ENCODE measurements at regions not wholly inside any gene's neighbourhood (a gene's known extent, or its start where the extent isn't known, plus 50 kb on each side); places are given as distances from the start of the nearest gene placed in this dataset.
A peak's percentile ranks its signal among the peaks of the same experiment; 100 is the strongest.

DNA sequence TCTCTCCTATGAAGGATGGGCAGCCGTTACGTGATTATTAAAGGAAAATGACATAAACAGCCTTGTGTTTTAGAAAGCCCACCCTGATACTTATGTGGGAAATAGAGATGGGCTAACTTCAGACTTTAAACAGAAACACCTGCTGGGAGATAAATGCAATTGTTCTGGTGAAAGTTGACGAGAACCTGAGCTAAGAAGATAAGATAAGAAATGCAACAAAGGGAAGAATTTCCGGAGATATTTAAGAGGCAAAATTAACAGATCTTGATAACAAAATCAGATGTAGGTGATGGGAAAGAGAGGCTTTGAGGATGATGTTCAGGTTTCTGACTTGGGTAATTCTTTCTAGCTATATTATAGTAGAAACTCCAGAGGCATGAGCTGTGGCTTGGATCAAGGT lies 102.7 kb upstream of the SLC7A11 start:
- CTCF ChIA-PET: no interaction called here
- intact Hi-C loops (cut with DNase I, micrococcal nuclease): no loop called here
- DNase-seq: no peak
- POLR2A ChIA-PET: no interaction called here
- no peaks in the 10 kb centered on the region for H3K4me1 ChIP-seq (ENCODE audit: insufficient read depth, low read length)
- no peaks in the 10 kb centered on the region for H3K9me3 ChIP-seq (ENCODE audit: control insufficient read depth in 1 of 2, insufficient read depth in 1 of 2, low read length in 2 of 2)
- H3K4me3 Mint-ChIP-seq: no peak overlapping the region
- no peaks in the 10 kb centered on the region for H3K9me3 Mint-ChIP-seq
- H3K27ac ChIP-seq (ENCODE audit: low read depth in 1 of 2, low read length in 2 of 2): no peak overlapping the region
- H3K4me1 Mint-ChIP-seq (ENCODE audit: low read depth): no peaks in the 10 kb centered on the region
- H3K36me3 ChIP-seq (ENCODE audit: insufficient read depth, low read length): no peaks in the 10 kb centered on the region
- TF ChIP-seq, protein P1, sequence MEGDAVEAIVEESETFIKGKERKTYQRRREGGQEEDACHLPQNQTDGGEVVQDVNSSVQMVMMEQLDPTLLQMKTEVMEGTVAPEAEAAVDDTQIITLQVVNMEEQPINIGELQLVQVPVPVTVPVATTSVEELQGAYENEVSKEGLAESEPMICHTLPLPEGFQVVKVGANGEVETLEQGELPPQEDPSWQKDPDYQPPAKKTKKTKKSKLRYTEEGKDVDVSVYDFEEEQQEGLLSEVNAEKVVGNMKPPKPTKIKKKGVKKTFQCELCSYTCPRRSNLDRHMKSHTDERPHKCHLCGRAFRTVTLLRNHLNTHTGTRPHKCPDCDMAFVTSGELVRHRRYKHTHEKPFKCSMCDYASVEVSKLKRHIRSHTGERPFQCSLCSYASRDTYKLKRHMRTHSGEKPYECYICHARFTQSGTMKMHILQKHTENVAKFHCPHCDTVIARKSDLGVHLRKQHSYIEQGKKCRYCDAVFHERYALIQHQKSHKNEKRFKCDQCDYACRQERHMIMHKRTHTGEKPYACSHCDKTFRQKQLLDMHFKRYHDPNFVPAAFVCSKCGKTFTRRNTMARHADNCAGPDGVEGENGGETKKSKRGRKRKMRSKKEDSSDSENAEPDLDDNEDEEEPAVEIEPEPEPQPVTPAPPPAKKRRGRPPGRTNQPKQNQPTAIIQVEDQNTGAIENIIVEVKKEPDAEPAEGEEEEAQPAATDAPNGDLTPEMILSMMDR (IDR thresholded peaks at IDR 0.05): no peak
- no peaks in the 10 kb centered on the region for H3K27me3 ChIP-seq (ENCODE audit: control insufficient read depth in 1 of 2, insufficient read depth in 2 of 2, low read length in 2 of 2)
- no peak overlapping the region for H3K27ac Mint-ChIP-seq
- H3K27me3 Mint-ChIP-seq: no peaks in the 10 kb centered on the region
- no peak for ATAC-seq (ENCODE audit: poor library complexity)
- no peaks in the 10 kb centered on the region for H3K36me3 Mint-ChIP-seq (ENCODE audit: low read depth)
- no peak overlapping the region for H3K4me3 ChIP-seq (ENCODE audit: low read length)

DNA sequence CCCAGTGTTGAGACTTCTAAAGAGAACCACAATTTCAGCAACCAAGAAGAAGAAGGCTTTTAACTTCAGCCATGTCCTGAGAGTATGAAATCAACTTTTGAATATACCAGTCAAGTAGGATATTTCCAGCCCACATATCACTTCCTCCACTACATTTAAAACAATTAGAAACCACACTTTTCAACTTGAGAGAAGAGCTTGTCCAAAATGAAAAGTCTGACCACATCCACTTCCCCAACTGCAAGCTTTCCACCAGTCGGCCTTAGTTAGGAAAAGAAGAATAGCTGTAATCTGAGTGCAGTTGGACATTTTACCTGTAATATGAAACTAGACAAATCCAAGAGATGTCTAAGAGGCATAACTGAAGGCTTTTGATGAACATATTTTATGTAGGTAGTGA lies 101.9 kb upstream of the SLC7A11 start:
- H3K27ac Mint-ChIP-seq: no peak overlapping the region

DNA sequence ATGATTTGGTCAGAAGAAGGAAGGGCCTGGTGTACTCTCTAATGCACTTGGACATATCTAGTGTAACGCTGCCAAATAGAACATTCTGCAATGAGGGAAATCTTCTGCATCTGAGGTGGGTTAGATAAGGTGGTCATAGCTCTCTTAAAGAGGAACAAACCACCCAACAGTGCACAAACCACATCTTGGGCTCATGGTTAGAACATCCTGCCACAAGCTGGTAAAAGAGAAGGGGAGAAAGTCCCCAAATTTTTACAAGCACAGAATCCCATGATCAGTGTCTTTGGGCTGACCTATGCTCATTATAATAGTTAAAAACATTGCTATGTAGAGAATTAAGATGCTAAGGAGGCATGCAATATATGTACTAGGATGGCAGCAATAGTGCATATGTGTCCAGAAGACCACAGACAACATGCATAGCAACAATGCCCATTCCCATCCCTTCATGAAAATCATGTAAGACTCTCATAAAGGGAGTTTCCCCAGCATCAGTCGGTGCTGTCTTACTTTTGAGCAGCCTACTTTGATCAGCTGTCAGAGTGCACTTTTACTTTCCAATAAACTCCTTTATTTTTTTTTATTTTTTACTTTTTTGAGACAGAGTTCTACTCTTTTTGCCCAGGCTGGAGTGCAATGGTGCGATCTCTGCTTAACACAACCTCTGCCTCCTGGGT lies 99.7 kb upstream of the SLC7A11 start:
- Histone ChIP-seq H3K9me3 (ENCODE audit: control insufficient read depth in 1 of 2, insufficient read depth in 1 of 2, low read length in 2 of 2) (no peaks in the 10 kb centered on the region), H3K36me3 (ENCODE audit: insufficient read depth, low read length) (no peaks in the 10 kb centered on the region), H3K27ac (ENCODE audit: low read depth in 1 of 2, low read length in 2 of 2) (no peak overlapping the region), H3K4me3 (ENCODE audit: low read length) (no peak overlapping the region), H3K27me3 (ENCODE audit: control insufficient read depth in 1 of 2, insufficient read depth in 2 of 2, low read length in 2 of 2) (no peaks in the 10 kb centered on the region), H3K4me1 (ENCODE audit: insufficient read depth, low read length) (no peaks in the 10 kb centered on the region)
- H3K27me3 Mint-ChIP-seq: no peaks in the 10 kb centered on the region
- CTCF ChIA-PET: no interaction called here
- no peaks in the 10 kb centered on the region for H3K36me3 Mint-ChIP-seq (ENCODE audit: low read depth)
- H3K4me1 Mint-ChIP-seq (ENCODE audit: low read depth): no peaks in the 10 kb centered on the region
- peaks cover 3% of the 10 kb centered on the region for H3K9me3 Mint-ChIP-seq
- no peak for ATAC-seq (ENCODE audit: poor library complexity)
- TF ChIP-seq, protein P1 (IDR thresholded peaks at IDR 0.05): no peak
- H3K27ac Mint-ChIP-seq: no peak overlapping the region
- peak in 1 of 14 experiments; percentile 10 for DNase-seq
- POLR2A ChIA-PET: no interaction called here
- no peak overlapping the region for H3K4me3 Mint-ChIP-seq
- intact Hi-C loops (cut with DNase I, micrococcal nuclease): no loop called here

More for the DNA sequence above, 101.9 kb upstream of the SLC7A11 start:
- Histone ChIP-seq H3K9me3 (ENCODE audit: control insufficient read depth in 1 of 2, insufficient read depth in 1 of 2, low read length in 2 of 2) (no peaks in the 10 kb centered on the region), H3K27ac (ENCODE audit: low read depth in 1 of 2, low read length in 2 of 2) (no peak overlapping the region), H3K4me3 (ENCODE audit: low read length) (no peak overlapping the region), H3K27me3 (ENCODE audit: control insufficient read depth in 1 of 2, insufficient read depth in 2 of 2, low read length in 2 of 2) (no peaks in the 10 kb centered on the region), H3K36me3 (ENCODE audit: insufficient read depth, low read length) (no peaks in the 10 kb centered on the region), H3K4me1 (ENCODE audit: insufficient read depth, low read length) (no peaks in the 10 kb centered on the region)
- ChIA-PET POLR2A (no interaction called here), CTCF (no interaction called here)
- intact Hi-C loops (cut with DNase I, micrococcal nuclease): no loop called here
- H3K27me3 Mint-ChIP-seq: no peaks in the 10 kb centered on the region
- ATAC-seq (ENCODE audit: poor library complexity): no peak
- no peaks in the 10 kb centered on the region for H3K4me1 Mint-ChIP-seq (ENCODE audit: low read depth)
- no peak overlapping the region for H3K4me3 Mint-ChIP-seq
- TF ChIP-seq, protein P1 (IDR thresholded peaks at IDR 0.05): no peak
- no peaks in the 10 kb centered on the region for H3K36me3 Mint-ChIP-seq (ENCODE audit: low read depth)
- DNase-seq: no peak
- no peaks in the 10 kb centered on the region for H3K9me3 Mint-ChIP-seq

Data from CD4-positive, alpha-beta T cell (primary cell).